OCI-LY7 (cell line): ENCODE measurements at regions not wholly inside any gene's neighbourhood (a gene's known extent, or its start where the extent isn't known, plus 50 kb on each side); places are given as distances from the start of the nearest gene placed in this dataset.

ENCODE experiments used
- BruUV-seq: library from RNA; stranded (reverse); fragments of 400-500 nt; replicated peaks from 2 replicates; lab custom pipeline; 2021; lab: Mats Ljungman, UMichigan
- CTCF ChIA-PET: fragments of 300-600 bp; sonication (Branson Sonifier 250); formaldehyde crosslinking; loops from one replicate; lab custom pipeline; 2022; ENCODE audit warnings: antibody characterized with exemption; ENCODE audit not compliant: unreplicated experiment; lab: Charles Lee
- POLR2A ChIA-PET: fragments of 300-600 bp; sonication (Branson Sonifier 250); formaldehyde crosslinking; loops from one replicate; lab custom pipeline; 2022; ENCODE audit warnings: antibody characterized with exemption; lab: Charles Lee
- DNase-seq: peaks from one replicate; pipeline ENCODE4 v3.0.0-alpha.2; 2015; ENCODE audit warnings: low spot score
- H2AFZ ChIP-seq: fragments of 200-600 bp; sonication (generic), shearing (Covaris generic); 2 replicates; pipeline ENCODE4 v1.6.1; 2014; ENCODE audit warnings: mild to moderate bottlenecking, antibody characterized with exemption, low read length, moderate library complexity
- H3K27ac ChIP-seq: fragments of 200-600 bp; sonication (generic); 2 replicates; pipeline ENCODE4 v1.5.1; 2014; ENCODE audit warnings: mixed run types, low read depth, mild to moderate bottlenecking, moderate library complexity, low read length, inconsistent platforms; ENCODE audit not compliant: poor library complexity, severe bottlenecking
- H3K36me3 ChIP-seq: fragments of 200-600 bp; sonication (generic); 2 replicates; pipeline ENCODE4 v1.6.1; 2014; ENCODE audit warnings: mild to moderate bottlenecking, antibody characterized with exemption, low read length, moderate library complexity, mixed read lengths; ENCODE audit not compliant: insufficient read depth
- H3K4me1 ChIP-seq: fragments of 200-600 bp; sonication (generic); 2 replicates; pipeline ENCODE4 v1.5.1; 2014; ENCODE audit warnings: mild to moderate bottlenecking, low read length; ENCODE audit not compliant: insufficient read depth, poor library complexity, severe bottlenecking
- H3K4me2 ChIP-seq: fragments of 200-600 bp; sonication (generic); 2 replicates; pipeline ENCODE4 v1.6.1; 2014; ENCODE audit warnings: mild to moderate bottlenecking, low read length
- H3K4me3 ChIP-seq: fragments of 200-600 bp; sonication (generic); 2 replicates; pipeline ENCODE4 v1.5.1; 2014; ENCODE audit warnings: mild to moderate bottlenecking, low read depth, low read length; ENCODE audit not compliant: poor library complexity, severe bottlenecking
- H3K79me2 ChIP-seq: fragments of 200-600 bp; sonication (generic); 2 replicates; pipeline ENCODE4 v1.6.1; 2016; ENCODE audit warnings: low read depth, mild to moderate bottlenecking, low read length, moderate library complexity, mixed read lengths; ENCODE audit not compliant: insufficient read depth
- H3K9me2 ChIP-seq: fragments of 200-600 bp; sonication (generic); 2 replicates; pipeline ENCODE4 v1.6.1; 2016; ENCODE audit warnings: mild to moderate bottlenecking, low read length, mixed read lengths; ENCODE audit not compliant: insufficient read depth
- H3K9me3 ChIP-seq: fragments of 200-600 bp; sonication (generic); 2 replicates; pipeline ENCODE4 v1.6.1; 2014; ENCODE audit warnings: mild to moderate bottlenecking, mixed run types, low read length, mixed read lengths
- H4K20me1 ChIP-seq: fragments of 200-600 bp; sonication (generic); 2 replicates; pipeline ENCODE4 v1.6.1; 2014; ENCODE audit warnings: mild to moderate bottlenecking, antibody characterized with exemption, low read length, moderate library complexity, mixed read lengths; ENCODE audit not compliant: insufficient read depth
- EZH2phosphoT487 ChIP-seq: fragments of 200-600 bp; sonication (generic); IDR thresholded peaks from 2 replicates; pipeline ENCODE4 v1.6.1; 2018; ENCODE audit warnings: low read depth, borderline replicate concordance, mild to moderate bottlenecking, mixed run types, antibody characterized with exemption, low read length, moderate library complexity, mixed read lengths
- intact Hi-C: fragments of 100-400 bp; cut with micrococcal nuclease; formaldehyde crosslinking; loops from one replicate; pipeline ENCODE4 v1.10.0; 2022; ENCODE audit not compliant: unreplicated experiment
- TF ChIP-seq, protein P1 (sequence below): fragments of 200-600 bp; sonication (generic); conservative IDR thresholded peaks from 2 replicates; pipeline ENCODE4 v1.5.1; 2014; ENCODE audit warnings: mild to moderate bottlenecking, antibody characterized with exemption, low read length, moderate library complexity, mixed read lengths

DNA sequence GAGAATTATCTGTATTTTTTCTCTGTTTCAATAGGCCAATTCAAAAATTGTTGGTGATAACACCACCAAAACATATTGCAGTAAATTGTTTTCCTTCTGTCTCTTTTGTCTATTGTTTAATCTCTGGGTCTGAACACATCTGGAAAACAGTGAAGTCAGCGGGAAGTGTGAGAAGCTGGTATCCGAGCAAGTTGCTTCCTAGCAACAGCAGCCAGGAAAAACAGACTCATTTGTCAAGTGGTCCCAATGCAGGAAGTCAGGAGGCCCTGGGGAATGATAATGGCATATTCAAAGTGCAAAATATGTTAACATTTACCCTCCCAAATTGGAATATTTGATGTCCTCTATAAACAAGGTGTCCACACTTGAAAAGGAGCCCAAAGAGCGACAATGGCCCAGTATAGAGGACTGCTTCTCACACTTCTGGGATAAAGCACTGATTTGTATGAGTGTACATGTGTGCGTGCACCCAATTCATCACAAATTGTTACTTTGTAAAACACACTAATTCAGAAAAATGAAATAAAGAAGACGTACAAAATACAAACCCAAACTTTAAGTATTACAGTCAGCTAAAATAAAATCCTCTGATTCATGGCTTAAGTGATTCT is 515.0 kb downstream of the TBC1D4 start:
- H3K4me2 ChIP-seq: no peak overlapping the region

DNA sequence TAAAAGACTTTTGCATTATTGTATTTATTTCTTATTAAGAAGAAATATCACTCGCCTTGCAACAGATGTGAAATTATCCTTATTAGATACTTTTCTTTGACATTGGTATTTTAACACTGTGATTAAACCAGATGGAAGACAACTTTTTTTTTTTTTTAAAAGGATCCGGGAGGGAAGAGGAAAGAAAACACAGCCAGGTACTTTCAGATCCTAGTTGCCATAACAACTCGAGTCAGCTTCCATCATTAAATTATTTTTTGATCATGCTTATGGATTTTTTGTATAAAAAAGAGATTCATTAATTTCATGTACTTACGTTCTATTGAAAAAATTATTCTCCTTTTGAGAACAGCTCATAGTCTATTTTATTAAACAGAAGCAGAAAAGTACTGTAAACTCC is 515.7 kb downstream of the TBC1D4 start:
- no peaks in the 10 kb centered on the region for H3K4me1 ChIP-seq
- no peak overlapping the region for H3K27ac ChIP-seq
- H2AFZ ChIP-seq: no peak overlapping the region
- ChIA-PET POLR2A (no interaction called here), CTCF (no interaction called here)
- H3K4me3 ChIP-seq: no peak overlapping the region
- no peaks in the 10 kb centered on the region for H3K79me2 ChIP-seq
- H3K9me3 ChIP-seq: no peaks in the 10 kb centered on the region
- no peaks in the 10 kb centered on the region for H3K9me2 ChIP-seq
- no TSS peak for BruUV-seq
- no peak overlapping the region for H3K4me2 ChIP-seq
- H3K36me3 ChIP-seq: no peaks in the 10 kb centered on the region
- no peaks in the 10 kb centered on the region for H4K20me1 ChIP-seq
- TF ChIP-seq, protein P1, sequence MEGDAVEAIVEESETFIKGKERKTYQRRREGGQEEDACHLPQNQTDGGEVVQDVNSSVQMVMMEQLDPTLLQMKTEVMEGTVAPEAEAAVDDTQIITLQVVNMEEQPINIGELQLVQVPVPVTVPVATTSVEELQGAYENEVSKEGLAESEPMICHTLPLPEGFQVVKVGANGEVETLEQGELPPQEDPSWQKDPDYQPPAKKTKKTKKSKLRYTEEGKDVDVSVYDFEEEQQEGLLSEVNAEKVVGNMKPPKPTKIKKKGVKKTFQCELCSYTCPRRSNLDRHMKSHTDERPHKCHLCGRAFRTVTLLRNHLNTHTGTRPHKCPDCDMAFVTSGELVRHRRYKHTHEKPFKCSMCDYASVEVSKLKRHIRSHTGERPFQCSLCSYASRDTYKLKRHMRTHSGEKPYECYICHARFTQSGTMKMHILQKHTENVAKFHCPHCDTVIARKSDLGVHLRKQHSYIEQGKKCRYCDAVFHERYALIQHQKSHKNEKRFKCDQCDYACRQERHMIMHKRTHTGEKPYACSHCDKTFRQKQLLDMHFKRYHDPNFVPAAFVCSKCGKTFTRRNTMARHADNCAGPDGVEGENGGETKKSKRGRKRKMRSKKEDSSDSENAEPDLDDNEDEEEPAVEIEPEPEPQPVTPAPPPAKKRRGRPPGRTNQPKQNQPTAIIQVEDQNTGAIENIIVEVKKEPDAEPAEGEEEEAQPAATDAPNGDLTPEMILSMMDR: no peak
- TF ChIP-seq EZH2phosphoT487: no peak
- intact Hi-C loops: no loop called here
- no peak for DNase-seq

More for the DNA sequence above, 515.0 kb downstream of the TBC1D4 start:
- H3K36me3 ChIP-seq: no peaks in the 10 kb centered on the region
- H3K79me2 ChIP-seq: no peaks in the 10 kb centered on the region
- H4K20me1 ChIP-seq: no peaks in the 10 kb centered on the region
- no peaks in the 10 kb centered on the region for H3K4me1 ChIP-seq
- BruUV-seq: no TSS peak
- no peak overlapping the region for H3K4me3 ChIP-seq
- TF ChIP-seq, protein P1: no peak
- no peak for TF ChIP-seq EZH2phosphoT487
- intact Hi-C loops: no loop called here
- no peak overlapping the region for H3K27ac ChIP-seq
- no peak overlapping the region for H2AFZ ChIP-seq
- DNase-seq: no peak
- ChIA-PET POLR2A (interaction anchor here (1.2 kb wide), 1 partner anchor 8 kb away, joined by 3 read pairs; no protein-coding TSS in a partner anchor), CTCF (no interaction called here)
- H3K9me3 ChIP-seq: no peaks in the 10 kb centered on the region
- no peaks in the 10 kb centered on the region for H3K9me2 ChIP-seq

DNA sequence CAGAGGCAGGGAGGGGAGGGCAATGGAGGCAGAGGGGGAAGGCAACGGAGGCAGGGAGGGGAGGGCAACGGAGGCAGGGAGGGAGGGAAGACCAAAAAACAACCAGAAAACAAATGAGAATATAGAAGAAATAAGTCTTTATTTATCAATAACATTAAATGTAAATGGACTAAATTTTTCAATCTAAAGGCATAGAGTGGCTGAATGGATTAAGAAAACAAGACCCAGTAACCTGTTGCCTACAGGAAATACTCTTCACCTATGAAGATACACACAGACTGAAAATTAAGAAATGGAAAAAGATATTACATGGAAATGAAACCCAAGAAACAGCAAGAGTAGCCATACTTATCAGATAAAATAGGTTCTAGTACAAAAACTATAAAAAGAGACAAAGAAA is 536.3 kb downstream of the TBC1D4 start:
- Histone ChIP-seq H3K9me2 (no peaks in the 10 kb centered on the region), H3K4me2 (no peak overlapping the region), H3K27ac (no peak overlapping the region), H4K20me1 (no peaks in the 10 kb centered on the region), H3K79me2 (no peaks in the 10 kb centered on the region), H3K9me3 (0 out of 2 replicates have a peak, but pooled peaks cover 5% of the 10 kb centered on the region), H2AFZ (no peak overlapping the region), H3K36me3 (no peaks in the 10 kb centered on the region), H3K4me1 (no peaks in the 10 kb centered on the region), H3K4me3 (no peak overlapping the region)
- ChIA-PET CTCF (no interaction called here), POLR2A (no interaction called here)
- DNase-seq: no peak
- TF ChIP-seq, protein P1: no peak
- no peak for TF ChIP-seq EZH2phosphoT487
- intact Hi-C loops: no loop called here
- BruUV-seq: no TSS peak
